GM23338 (cell line): ENCODE measurements at regions not wholly inside any gene's neighbourhood (a gene's known extent, or its start where the extent isn't known, plus 50 kb on each side); places are given as distances from the start of the nearest gene placed in this dataset.

Experiments
- ATAC-seq: fragments of 200-7000 bp; cut with Tn5 transposase; 3 replicates; pipeline ENCODE4 v1.9.1; 2020
- DNase-seq: peaks from one replicate; pipeline ENCODE4 v3.0.0-alpha.2; 2015; ENCODE audit warnings: low spot score
- H2AFZ ChIP-seq: fragments of 200-600 bp; sonication (generic); 2 replicates; pipeline ENCODE4 v1.8.0; 2016; ENCODE audit warnings: antibody characterized with exemption, mild to moderate bottlenecking, moderate library complexity
- H3F3A ChIP-seq: fragments of 200-600 bp; sonication (generic); replicated peaks from 2 replicates; pipeline ENCODE4 v1.8.0; 2017; ENCODE audit warnings: antibody characterized with exemption, mixed run types, low read depth
- H3K27ac ChIP-seq: fragments of 200-600 bp; sonication (generic); 2 replicates; pipeline ENCODE4 v1.6.1; 2016; ENCODE audit warnings: low read depth
- H3K27me3 ChIP-seq: fragments of 200-600 bp; sonication (generic); 2 replicates; pipeline ENCODE4 v1.8.0; 2016; ENCODE audit warnings: mild to moderate bottlenecking, mixed run types, moderate library complexity; ENCODE audit not compliant: insufficient read depth
- H3K36me3 ChIP-seq: fragments of 200-600 bp; sonication (generic); 2 replicates; pipeline ENCODE4 v1.8.0; 2016; ENCODE audit warnings: mild to moderate bottlenecking; ENCODE audit not compliant: insufficient read depth
- H3K4me1 ChIP-seq: fragments of 200-600 bp; sonication (generic); 2 replicates; pipeline ENCODE4 v1.8.0; 2016; ENCODE audit warnings: mild to moderate bottlenecking, moderate library complexity; ENCODE audit not compliant: insufficient read depth
- H3K4me2 ChIP-seq: fragments of 200-600 bp; sonication (generic); 2 replicates; pipeline ENCODE4 v1.7.1; 2017; ENCODE audit warnings: mixed run types
- H3K4me3 ChIP-seq: fragments of 200-600 bp; sonication (generic); 2 replicates; pipeline ENCODE4 v1.6.1; 2016; ENCODE audit warnings: mixed run types
- H3K79me2 ChIP-seq: fragments of 200-600 bp; sonication (generic); replicated peaks from 2 replicates; pipeline ENCODE4 v1.8.0; 2017; ENCODE audit warnings: mild to moderate bottlenecking; ENCODE audit not compliant: insufficient read depth
- H3K9me2 ChIP-seq: fragments of 200-600 bp; sonication (generic); 2 replicates; pipeline ENCODE4 v1.8.0; 2017; ENCODE audit not compliant: insufficient read depth
- H4K20me1 ChIP-seq: fragments of 200-600 bp; sonication (generic); replicated peaks from 2 replicates; pipeline ENCODE4 v1.8.0; 2017; ENCODE audit warnings: mild to moderate bottlenecking; ENCODE audit not compliant: insufficient read depth
- H3K27ac Mint-ChIP-seq: 2 replicates; pipeline ENCODE4 v1.8.0; 2020; ENCODE audit warnings: inconsistent platforms, mild to moderate bottlenecking, moderate library complexity, mixed read lengths
- H3K27me3 Mint-ChIP-seq: 3 replicates; pipeline ENCODE4 v1.8.0; 2022; ENCODE audit warnings: low read depth, mild to moderate bottlenecking, moderate library complexity, mixed read lengths, inconsistent platforms; ENCODE audit not compliant: insufficient read depth, poor library complexity
- H3K36me3 Mint-ChIP-seq: 3 replicates; pipeline ENCODE4 v1.8.0; 2021; ENCODE audit warnings: low read depth, mild to moderate bottlenecking, inconsistent platforms, moderate library complexity, mixed read lengths
- H3K4me1 Mint-ChIP-seq: 3 replicates; pipeline ENCODE4 v1.8.0; 2020; ENCODE audit warnings: mild to moderate bottlenecking, inconsistent platforms, mixed read lengths
- H3K4me3 Mint-ChIP-seq: 3 replicates; pipeline ENCODE4 v1.8.0; 2021; ENCODE audit warnings: moderate library complexity, mild to moderate bottlenecking, inconsistent platforms, mixed read lengths
- H3K9me3 Mint-ChIP-seq: 3 replicates; pipeline ENCODE4 v1.8.0; 2020; ENCODE audit warnings: moderate library complexity, mild to moderate bottlenecking, inconsistent platforms, mixed read lengths
- CREB1 ChIP-seq: fragments of 250-450 bp; sonication (Bioruptor Pico); IDR thresholded peaks from 2 replicates; pipeline ENCODE4 v1.5.0; 2020; ENCODE audit warnings: low read depth, mild to moderate bottlenecking, moderate library complexity
- CTCF ChIP-seq, 2 experiments: fragments of 200-600 bp in 1 of 2; sonication (generic) in 1 of 2; conservative IDR thresholded peaks; 2 replicates each; pipeline versions ENCODE4 v1.5.1 to v1.6.1; 2016 to 2017; ENCODE audit warnings: antibody characterized with exemption in 2 of 2, low read depth in 2 of 2, mild to moderate bottlenecking in 2 of 2, moderate library complexity in 1 of 2
- ETS1 ChIP-seq: IDR thresholded peaks from 2 replicates; pipeline ENCODE4 v1.6.1; 2016; ENCODE audit warnings: antibody characterized with exemption
- EZH2phosphoT487 ChIP-seq: fragments of 200-600 bp; sonication (generic); IDR thresholded peaks from one replicate; pipeline ENCODE4 v1.8.1; 2018; ENCODE audit warnings: antibody characterized with exemption; ENCODE audit not compliant: unreplicated experiment
- JUNB ChIP-seq: IDR thresholded peaks from one replicate; pipeline ENCODE4 v1.6.1; 2016; ENCODE audit warnings: antibody characterized with exemption; ENCODE audit not compliant: unreplicated experiment
- NANOG ChIP-seq: IDR thresholded peaks from 2 replicates; pipeline ENCODE4 v1.6.1; 2016; ENCODE audit warnings: antibody characterized with exemption, borderline replicate concordance
- POLR2AphosphoS5 ChIP-seq: IDR thresholded peaks from 2 replicates; pipeline ENCODE4 v1.6.1; 2016; ENCODE audit warnings: antibody characterized with exemption, low read depth
- REST ChIP-seq: IDR thresholded peaks from one replicate; pipeline ENCODE4 v1.6.1; 2018; ENCODE audit warnings: antibody characterized with exemption; ENCODE audit not compliant: unreplicated experiment
- STAT1 ChIP-seq: IDR thresholded peaks from one replicate; pipeline ENCODE4 v1.6.1; 2016; ENCODE audit warnings: antibody characterized with exemption; ENCODE audit not compliant: unreplicated experiment
- ZNF114 ChIP-seq: fragments of 250-450 bp; sonication (Bioruptor Pico); IDR thresholded peaks from 2 replicates; pipeline ENCODE4 v1.5.0; 2020; ENCODE audit warnings: mild to moderate bottlenecking, moderate library complexity
- ZNF331 ChIP-seq: fragments of 250-450 bp; sonication (Bioruptor Pico); IDR thresholded peaks from 2 replicates; pipeline ENCODE4 v1.5.0; 2020; ENCODE audit warnings: low read depth, mild to moderate bottlenecking, moderate library complexity
- ZNF462 ChIP-seq: fragments of 250-450 bp; sonication (Bioruptor Pico); IDR thresholded peaks from 2 replicates; pipeline ENCODE4 v1.5.0; 2020; ENCODE audit warnings: mild to moderate bottlenecking, moderate library complexity

GRCh38 chr6:93035756-93036155, 383.6 kb downstream of the EPHA7 start:
- Mint-ChIP-seq H3K4me1 (peaks cover 8% of the 10 kb centered on the region; the same call in 2 of the 3 replicates), H3K4me3 (no peak overlapping the region), H3K36me3 (peaks cover 28% of the 10 kb centered on the region), H3K9me3 (peaks cover 22% of the 10 kb centered on the region), H3K27me3 (no peaks in the 10 kb centered on the region), H3K27ac (no peak overlapping the region)
- Histone ChIP-seq H3K27me3 (no peaks in the 10 kb centered on the region), H3K79me2 (no peaks in the 10 kb centered on the region), H3K36me3 (no peaks in the 10 kb centered on the region), H3K4me1 (peaks cover 9% of the 10 kb centered on the region), H3K4me2 (no peak overlapping the region), H4K20me1 (no peaks in the 10 kb centered on the region), H3F3A (no peaks in the 10 kb centered on the region), H2AFZ (no peak overlapping the region), H3K4me3 (no peak overlapping the region), H3K9me2 (no peaks in the 10 kb centered on the region), H3K27ac (no peak overlapping the region)
- TF ChIP-seq JUNB = no peak
- no peak for TF ChIP-seq EZH2phosphoT487
- TF ChIP-seq ZNF114 (CRISPR knock-in tag) = no peak
- no peak for TF ChIP-seq REST
- TF ChIP-seq POLR2AphosphoS5 = no peak
- TF ChIP-seq STAT1 = no peak
- TF ChIP-seq ZNF331 (CRISPR knock-in tag) = no peak
- TF ChIP-seq ZNF462 (CRISPR knock-in tag) = no peak
- no peak for TF ChIP-seq NANOG
- no peak for TF ChIP-seq CTCF (conservative IDR thresholded peaks at IDR 0.05; ENCODE audit: low read depth in 2 of 2)
- no peak for TF ChIP-seq CREB1
- no peak for TF ChIP-seq ETS1
- ATAC-seq (no peak), DNase-seq (no peak)
